Activated T-cell treated with anti-CD3 and anti-CD28 coated beads, Interleukin-2, amount 50 U/mL, for 72 hours (primary cell): ENCODE measurements at regions not wholly inside any gene's neighbourhood (a gene's known extent, or its start where the extent isn't known, plus 50 kb on each side); places are given as distances from the start of the nearest gene placed in this dataset.
"Not testable (repeated sequence)": the region's sequence is repeated elsewhere in the genome, so short reads cannot be mapped to it uniquely, and the experiment has no call there.

Source experiments
- ATAC-seq, 2 donors: fragments of 150-1000 bp; cut with Tn5 transposase; replicated peaks in 1 of 2; 2 replicates each; pipeline ENCODE4 v1.10.0; 2021; ENCODE audit warnings: moderate library complexity in 2 of 2, mild to moderate bottlenecking in 1 of 2
- DNase-seq, 2 donors: peaks; one replicate each; pipeline ENCODE4 v3.0.0; 2021 to 2022; ENCODE audit warnings: mixed read lengths in 1 of 2
- H3K27ac Mint-ChIP-seq: one replicate; pipeline ENCODE4 v1.8.0; 2022; ENCODE audit warnings: mild to moderate bottlenecking, moderate library complexity, mixed read lengths
- H3K27me3 Mint-ChIP-seq: one replicate; pipeline ENCODE4 v1.8.0; 2022; ENCODE audit warnings: low read depth, mixed read lengths
- H3K36me3 Mint-ChIP-seq, 2 donors: one replicate each; pipeline ENCODE4 v1.8.0; 2022; ENCODE audit warnings: mixed read lengths in 2 of 2, mild to moderate bottlenecking in 1 of 2; ENCODE audit not compliant: insufficient read depth in 2 of 2
- H3K4me1 Mint-ChIP-seq: one replicate; pipeline ENCODE4 v1.8.0; 2022; ENCODE audit warnings: low read depth, mixed read lengths
- H3K4me3 Mint-ChIP-seq, 2 donors: one replicate each; pipeline ENCODE4 v1.8.0; 2022; ENCODE audit warnings: mild to moderate bottlenecking in 2 of 2, mixed read lengths in 2 of 2, moderate library complexity in 2 of 2
- H3K9me3 Mint-ChIP-seq, 2 donors: one replicate each; pipeline ENCODE4 v1.8.0; 2022; ENCODE audit warnings: mixed read lengths in 2 of 2

- ATAC-seq, H3K4me1 Mint-ChIP-seq: not testable (repeated sequence)
Measured at GRCh38 chr2:31683506-31683905, 102.8 kb upstream of the SRD5A2 start.

GRCh38 chr2:31675485-31675901 lies 94.8 kb upstream of the SRD5A2 start:
- ATAC-seq (no peak), DNase-seq (no peak)
- H3K4me3 Mint-ChIP-seq, result no peak overlapping the region
- H3K9me3 Mint-ChIP-seq, result peaks cover 9 to 13% of the 10 kb centered on the region in 2 donors
- H3K27me3 Mint-ChIP-seq, result no peaks in the 10 kb centered on the region
- no peak overlapping the region for H3K27ac Mint-ChIP-seq
- H3K36me3 Mint-ChIP-seq, result peaks cover 4 to 5% of the 10 kb centered on the region in 2 donors
- H3K4me1 Mint-ChIP-seq, result no peaks in the 10 kb centered on the region

More at GRCh38 chr2:31683506-31683905, 102.8 kb upstream of the SRD5A2 start:
- not testable (repeated sequence) for DNase-seq, H3K27me3 Mint-ChIP-seq, H3K27ac Mint-ChIP-seq, H3K4me3 Mint-ChIP-seq
- Mint-ChIP-seq H3K36me3 (peaks cover 7 to 14% of the 10 kb centered on the region in 2 donors), H3K9me3 (peaks cover 15% of the 10 kb centered on the region in 2 donors)

- Mint-ChIP-seq H3K27me3 (no peaks in the 10 kb centered on the region), H3K27ac (no peak overlapping the region), H3K4me3 (no peak overlapping the region), H3K4me1 (no peaks in the 10 kb centered on the region), H3K36me3 (peaks cover 4 to 5% of the 10 kb centered on the region in 2 donors), H3K9me3 (peaks cover 9 to 13% of the 10 kb centered on the region in 2 donors)
- DNase-seq (no peak), ATAC-seq (no peak)
Measured at GRCh38 chr2:31674446-31674845, 93.7 kb upstream of the SRD5A2 start.

GRCh38 chr2:31666878-31667277 lies 86.1 kb upstream of the SRD5A2 start:
- Mint-ChIP-seq H3K27me3 (no peaks in the 10 kb centered on the region), H3K4me1 (no peaks in the 10 kb centered on the region), H3K4me3 (no peak overlapping the region), H3K9me3 (peaks cover 3 to 4% of the 10 kb centered on the region in 2 donors), H3K36me3 (peaks cover 0 to 3% of the 10 kb centered on the region in 2 donors), H3K27ac (no peak overlapping the region)
- ATAC-seq (no peak), DNase-seq (no peak)

- DNase-seq, result no peak
- Mint-ChIP-seq H3K27ac (no peak overlapping the region), H3K9me3 (no peaks in the 10 kb centered on the region), H3K36me3 (no peaks in the 10 kb centered on the region), H3K27me3 (no peaks in the 10 kb centered on the region), H3K4me1 (no peaks in the 10 kb centered on the region), H3K4me3 (no peak overlapping the region)
- ATAC-seq, result no peak
Measured at GRCh38 chr2:31664949-31665724, 84.4 kb upstream of the SRD5A2 start.

- Mint-ChIP-seq H3K4me3 (no peak overlapping the region), H3K9me3 (no peaks in the 10 kb centered on the region), H3K4me1 (no peaks in the 10 kb centered on the region), H3K27me3 (peaks cover 6% of the 10 kb centered on the region), H3K36me3 (no peaks in the 10 kb centered on the region), H3K27ac (no peak overlapping the region)
- ATAC-seq (no peak), DNase-seq (no peak)
Measured at GRCh38 chr2:31660812-31661335, 80.1 kb upstream of the SRD5A2 start.

GRCh38 chr2:31660165-31660564 lies 79.4 kb upstream of the SRD5A2 start:
- no peaks in the 10 kb centered on the region for H3K9me3 Mint-ChIP-seq
- DNase-seq, result no peak
- H3K27ac Mint-ChIP-seq, result no peak overlapping the region
- ATAC-seq, result peak; percentile 23 to 25
- peaks cover 6% of the 10 kb centered on the region for H3K27me3 Mint-ChIP-seq
- no peaks in the 10 kb centered on the region for H3K4me1 Mint-ChIP-seq
- no peak overlapping the region for H3K4me3 Mint-ChIP-seq
- no peaks in the 10 kb centered on the region for H3K36me3 Mint-ChIP-seq

GRCh38 chr2:31654241-31654640 lies 73.5 kb upstream of the SRD5A2 start:
- no peaks in the 10 kb centered on the region for H3K9me3 Mint-ChIP-seq

GRCh38 chr2:31651736-31652135 lies 71.0 kb upstream of the SRD5A2 start:
- Mint-ChIP-seq H3K27ac (no peak overlapping the region), H3K4me3 (no peak overlapping the region), H3K9me3 (no peaks in the 10 kb centered on the region), H3K27me3 (peaks cover 5% of the 10 kb centered on the region), H3K4me1 (no peaks in the 10 kb centered on the region), H3K36me3 (no peaks in the 10 kb centered on the region)
- no peak for DNase-seq
- no peak for ATAC-seq

More at GRCh38 chr2:31654241-31654640, 73.5 kb upstream of the SRD5A2 start:
- Mint-ChIP-seq H3K27ac (no peak overlapping the region), H3K4me3 (no peak overlapping the region), H3K36me3 (no peaks in the 10 kb centered on the region), H3K4me1 (no peaks in the 10 kb centered on the region), H3K27me3 (peaks cover 11% of the 10 kb centered on the region)
- no peak for DNase-seq
- ATAC-seq, result no peak

GRCh38 chr2:31651267-31651666 lies 70.5 kb upstream of the SRD5A2 start:
- no peak for DNase-seq
- H3K4me1 Mint-ChIP-seq, result no peaks in the 10 kb centered on the region
- H3K27me3 Mint-ChIP-seq, result peaks cover 5% of the 10 kb centered on the region
- H3K27ac Mint-ChIP-seq, result no peak overlapping the region
- H3K9me3 Mint-ChIP-seq, result no peaks in the 10 kb centered on the region
- ATAC-seq, result no peak
- no peaks in the 10 kb centered on the region for H3K36me3 Mint-ChIP-seq
- no peak overlapping the region for H3K4me3 Mint-ChIP-seq

- H3K4me3 Mint-ChIP-seq, result no peak overlapping the region
- H3K4me1 Mint-ChIP-seq, result no peaks in the 10 kb centered on the region
Measured at GRCh38 chr2:31644551-31644950, 63.8 kb upstream of the SRD5A2 start.

GRCh38 chr2:31642707-31643106 lies 62.0 kb upstream of the SRD5A2 start:
- peaks cover 0 to 3% of the 10 kb centered on the region in 2 donors for H3K9me3 Mint-ChIP-seq
- peaks cover 7% of the 10 kb centered on the region for H3K27me3 Mint-ChIP-seq
- H3K4me1 Mint-ChIP-seq, result no peaks in the 10 kb centered on the region

More at GRCh38 chr2:31644551-31644950, 63.8 kb upstream of the SRD5A2 start:
- Mint-ChIP-seq H3K27me3 (peaks cover 7% of the 10 kb centered on the region), H3K9me3 (peaks cover 0 to 3% of the 10 kb centered on the region in 2 donors), H3K27ac (no peak overlapping the region), H3K36me3 (no peaks in the 10 kb centered on the region)
- no peak for ATAC-seq
- no peak for DNase-seq

GRCh38 chr2:31632201-31632600 lies 51.5 kb upstream of the SRD5A2 start:
- not testable (repeated sequence) for H3K9me3 Mint-ChIP-seq, ATAC-seq, DNase-seq, H3K36me3 Mint-ChIP-seq, H3K27me3 Mint-ChIP-seq, H3K27ac Mint-ChIP-seq, H3K4me3 Mint-ChIP-seq, H3K4me1 Mint-ChIP-seq

More at GRCh38 chr2:31642707-31643106, 62.0 kb upstream of the SRD5A2 start:
- ATAC-seq (no peak), DNase-seq (no peak)
- Mint-ChIP-seq H3K27ac (no peak overlapping the region), H3K4me3 (no peak overlapping the region), H3K36me3 (no peaks in the 10 kb centered on the region)
